K562 (cell line): ENCODE measurements at regions not wholly inside any gene's neighbourhood (a gene's known extent, or its start where the extent isn't known, plus 50 kb on each side); places are given as distances from the start of the nearest gene placed in this dataset.

Source experiments
- ATAC-seq: fragments of 200-7000 bp; cut with Tn5 transposase; 3 replicates; pipeline ENCODE4 v1.9.1; 2020; ENCODE audit warnings: moderate library complexity
- BruUV-seq: library from RNA; stranded (reverse); fragments of 400-500 nt; replicated peaks from 2 replicates; lab custom pipeline; 2021; lab: Mats Ljungman, UMichigan
- CTCF ChIA-PET: fragments of 300-600 bp; formaldehyde crosslinking; extraction: SDS; loops from one replicate; lab custom pipeline; 2021; ENCODE audit warnings: low intra/inter-chr PET ratio; lab: Yijun Ruan, JAX
- POLR2A ChIA-PET: fragments of 300-600, 350-650 bp; sonication (Branson Sonifier 250); formaldehyde crosslinking; extraction: SDS; loops from one replicate; lab custom pipeline; 2021; ENCODE audit warnings: antibody characterized with exemption, inconsistent platforms; lab: Yijun Ruan, JAX
- DNase-seq, 4 experiments: peaks; one replicate each; pipeline versions ENCODE4 v3.0.0 to v3.0.0-alpha.2; 2011 to 2018; ENCODE audit warnings: low spot score in 3 of 4, mixed read lengths in 3 of 4; ENCODE audit errors: extremely low read depth in 1 of 4
- FAIRE-seq: peaks from 2 replicates; lab custom pipeline; 2011; peaks lifted over from hg19 to GRCh38; lab: Jason Lieb, UNC
- H2AFZ ChIP-seq: 2 replicates; pipeline ENCODE4 v1.6.0; 2011; ENCODE audit warnings: low read depth, low read length, control low read depth, inconsistent platforms
- H3K27ac ChIP-seq: fragments of 200-600 bp; 3 replicates; pipeline ENCODE4 v1.8.0; 2011; ENCODE audit warnings: low read depth, mild to moderate bottlenecking, control low read depth, inconsistent platforms, low read length, moderate library complexity, mixed read lengths; ENCODE audit errors: extremely low read depth
- H3K27me3 ChIP-seq, 2 experiments: fragments of 300-600 bp in 1 of 2; 2 replicates in 1 of 2; 3 replicates in 1 of 2; pipeline versions ENCODE4 v1.6.0 to v1.8.0; 2011; ENCODE audit warnings: inconsistent platforms in 2 of 2, low read length in 2 of 2, mild to moderate bottlenecking in 1 of 2, mixed read lengths in 1 of 2, moderate library complexity in 1 of 2; ENCODE audit not compliant: control insufficient read depth in 2 of 2, insufficient read depth in 2 of 2
- H3K36me3 ChIP-seq: fragments of 300-600 bp; 3 replicates; pipeline ENCODE4 v1.8.0; 2011; ENCODE audit warnings: mild to moderate bottlenecking, low read length, inconsistent platforms; ENCODE audit not compliant: control insufficient read depth, insufficient read depth
- H3K4me1 ChIP-seq, 2 experiments: fragments of 200-600 bp in 1 of 2; replicated peaks in 1 of 2; 2 replicates in 1 of 2; 3 replicates in 1 of 2; pipeline versions ENCODE4 v1.5.1 to v1.8.0; 2011; ENCODE audit warnings: inconsistent platforms in 2 of 2, low read length in 2 of 2, mild to moderate bottlenecking in 1 of 2, mixed read lengths in 1 of 2, moderate library complexity in 1 of 2; ENCODE audit not compliant: control insufficient read depth in 2 of 2, insufficient read depth in 2 of 2
- H3K4me2 ChIP-seq: 2 replicates; pipeline ENCODE4 v1.6.1; 2011; ENCODE audit warnings: low read length, control low read depth, inconsistent platforms, mixed read lengths; ENCODE audit not compliant: insufficient read depth
- H3K4me3 ChIP-seq: fragments of 200-600 bp; sonication (generic), shearing (Covaris generic); 2 replicates; pipeline ENCODE4 v1.5.1; 2016; ENCODE audit warnings: control low read depth, inconsistent platforms
- H3K79me2 ChIP-seq: fragments of 200-600 bp; 3 replicates; pipeline ENCODE4 v1.8.0; 2011; ENCODE audit warnings: low read length, inconsistent platforms; ENCODE audit not compliant: control insufficient read depth, insufficient read depth
- H3K9ac ChIP-seq, 2 experiments: 2 replicates each; pipeline versions ENCODE4 v1.6.0 to v1.6.1; 2011; ENCODE audit warnings: low read depth in 2 of 2, low read length in 2 of 2, control low read depth in 1 of 2, inconsistent platforms in 1 of 2, mild to moderate bottlenecking in 1 of 2, mixed read lengths in 1 of 2; ENCODE audit not compliant: insufficient read depth in 1 of 2
- H3K9me1 ChIP-seq: one replicate; pipeline ENCODE4 v1.6.0; 2011; ENCODE audit warnings: inconsistent platforms, mild to moderate bottlenecking, low read length, moderate library complexity; ENCODE audit not compliant: control insufficient read depth, insufficient read depth
- H3K9me3 ChIP-seq: replicated peaks from 2 replicates; pipeline ENCODE4 v1.5.1; 2011; ENCODE audit warnings: low read depth, low read length, inconsistent platforms; ENCODE audit not compliant: control insufficient read depth, insufficient read depth
- H4K20me1 ChIP-seq: replicated peaks from 2 replicates; pipeline ENCODE4 v1.6.1; 2011; ENCODE audit warnings: low read length, inconsistent platforms, mixed read lengths; ENCODE audit not compliant: control insufficient read depth, insufficient read depth
- ADNP ChIP-seq: fragments of 200-800 bp; sonication (Bioruptor generic); IDR thresholded peaks from 2 replicates; pipeline ENCODE4 v1.6.1; 2016; ENCODE audit warnings: missing genetic modification characterization, missing compliant biosample characterization
- HES1 ChIP-seq: fragments of 450-650 bp; IDR thresholded peaks from 2 replicates; pipeline ENCODE4 v1.6.1; 2016; ENCODE audit warnings: low read depth, mild to moderate bottlenecking, moderate library complexity
- HMGXB4 ChIP-seq: sonication (generic); formaldehyde crosslinking; IDR thresholded peaks from 2 replicates; pipeline ENCODE4 v1.8.1; 2023; ENCODE audit warnings: mild to moderate bottlenecking, missing genetic modification reagents
- MCM5 ChIP-seq: fragments of 450-650 bp; IDR thresholded peaks from 2 replicates; pipeline ENCODE4 v1.6.1; 2016; ENCODE audit warnings: low read depth
- PHF20 ChIP-seq: fragments of 450-650 bp; IDR thresholded peaks from 2 replicates; pipeline ENCODE4 v1.6.1; 2018; ENCODE audit not compliant: partially characterized antibody
- TAF9B ChIP-seq: fragments of 450-650 bp; IDR thresholded peaks from 2 replicates; pipeline ENCODE4 v1.6.1; 2018; ENCODE audit warnings: mild to moderate bottlenecking; ENCODE audit not compliant: partially characterized antibody
- ZNF592 ChIP-seq: fragments of 450-650 bp; IDR thresholded peaks from 2 replicates; pipeline ENCODE4 v1.6.1; 2017; ENCODE audit warnings: antibody characterized with exemption, mild to moderate bottlenecking
- WGBS: fragments of 100-300 bp; shearing (Covaris generic); methylation state at CpG from one replicate; pipeline ENCODE4 v1.1.6; 2016; ENCODE audit warnings: low coverage, mixed read lengths; ENCODE audit not compliant: insufficient coverage; ENCODE audit errors: missing lambda C conversion rate; 5-methylcytosine and 5-hydroxymethylcytosine counted together
- in situ Hi-C: fragments of 300-500 bp; cut with MboI; formaldehyde crosslinking; loops from 4 replicates; pipeline ENCODE4 v1.15.0; 2018; ENCODE audit warnings: inconsistent platforms, mixed read lengths
- intact Hi-C: fragments of 100-400 bp; cut with micrococcal nuclease; formaldehyde crosslinking; loops from 2 replicates; pipeline ENCODE4 v1.14.2; 2022
- TF ChIP-seq, protein P1 (sequence below): fragments of 450-650 bp; IDR thresholded peaks from 2 replicates; pipeline ENCODE4 v1.6.1; 2018; ENCODE audit warnings: mild to moderate bottlenecking, low read depth; ENCODE audit not compliant: partially characterized antibody

GRCh38 chrX:75957107-75957610 lies 172.1 kb upstream of the MAGEE2 start:
- Histone ChIP-seq H2AFZ (no peak overlapping the region), H3K27ac (no peak overlapping the region), H3K27me3 (no peaks in the 10 kb centered on the region), H4K20me1 (no peaks in the 10 kb centered on the region), H3K36me3 (no peaks in the 10 kb centered on the region), H3K9me3 (no peaks in the 10 kb centered on the region), H3K9ac (no peak overlapping the region), H3K4me1 (no peaks in the 10 kb centered on the region), H3K4me2 (no peak overlapping the region), H3K4me3 (no peak overlapping the region), H3K79me2 (no peaks in the 10 kb centered on the region), H3K9me1 (no peaks in the 10 kb centered on the region)
- 2% methylated on average over 5 of the region's 5 CpGs for WGBS
- no peak for DNase-seq
- intact Hi-C loops = no loop called here
- TF ChIP-seq MCM5 (no peak), PHF20 (no peak), TAF9B (no peak), HMGXB4 (no peak), HES1 (no peak), ADNP (tag) (no peak), ZNF592 (no peak)
- TF ChIP-seq, protein P1, sequence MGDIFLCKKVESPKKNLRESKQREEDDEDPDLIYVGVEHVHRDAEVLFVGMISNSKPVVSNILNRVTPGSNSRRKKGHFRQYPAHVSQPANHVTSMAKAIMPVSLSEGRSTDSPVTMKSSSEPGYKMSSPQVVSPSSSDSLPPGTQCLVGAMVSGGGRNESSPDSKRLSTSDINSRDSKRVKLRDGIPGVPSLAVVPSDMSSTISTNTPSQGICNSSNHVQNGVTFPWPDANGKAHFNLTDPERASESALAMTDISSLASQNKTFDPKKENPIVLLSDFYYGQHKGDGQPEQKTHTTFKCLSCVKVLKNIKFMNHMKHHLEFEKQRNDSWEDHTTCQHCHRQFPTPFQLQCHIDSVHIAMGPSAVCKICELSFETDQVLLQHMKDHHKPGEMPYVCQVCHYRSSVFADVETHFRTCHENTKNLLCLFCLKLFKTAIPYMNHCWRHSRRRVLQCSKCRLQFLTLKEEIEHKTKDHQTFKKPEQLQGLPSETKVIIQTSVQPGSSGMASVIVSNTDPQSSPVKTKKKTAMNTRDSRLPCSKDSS = no peak
- in situ Hi-C loops = no loop called here
- POLR2A ChIA-PET = no interaction called here
- no TSS peak for BruUV-seq
- FAIRE-seq = no peak
- ATAC-seq = no peak
- CTCF ChIA-PET = no interaction called here
